HG02759 (cell line): ENCODE measurements at regions not wholly inside any gene's neighbourhood (a gene's known extent, or its start where the extent isn't known, plus 50 kb on each side); places are given as distances from the start of the nearest gene placed in this dataset.

ENCODE experiments used
- ATAC-seq: cut with Tn5 transposase; IDR thresholded peaks from one replicate; pipeline ENCODE4 v1.9.1; 2021; ENCODE audit warnings: mild to moderate bottlenecking, moderate library complexity; ENCODE audit not compliant: unreplicated experiment

GRCh38 chr4:24249972-24250371, 334.4 kb downstream of the DHX15 start:
- ATAC-seq = no peak

- no peak for ATAC-seq
These were observed 335.4 kb downstream of the DHX15 start for GRCh38 chr4:24248674-24249630.

GRCh38 chr4:24245491-24245820, 338.9 kb downstream of the DHX15 start:
- ATAC-seq = no peak

- no peak for ATAC-seq
These were observed 339.5 kb downstream of the DHX15 start for GRCh38 chr4:24244663-24245490.

- ATAC-seq = no peak
These were observed 340.7 kb downstream of the DHX15 start for GRCh38 chr4:24243641-24244040.

DNA sequence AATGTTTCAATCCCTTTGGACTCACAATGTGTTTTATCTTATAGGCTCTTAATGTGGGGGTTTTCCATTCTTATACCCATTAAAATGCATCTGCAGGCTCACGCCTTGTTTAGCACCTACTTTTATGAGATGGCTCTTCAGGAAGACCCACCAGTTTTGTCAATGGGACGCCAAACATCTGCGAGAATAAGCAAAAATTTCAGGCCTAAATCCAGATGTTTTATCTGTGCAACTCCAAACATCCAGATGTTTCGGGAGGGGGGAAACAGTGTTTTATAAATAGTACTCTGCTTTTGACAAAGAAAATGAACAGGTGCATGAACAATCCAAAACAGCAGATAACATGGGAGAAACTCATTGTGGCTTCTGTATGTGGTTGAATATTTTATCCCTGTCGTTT, 342.8 kb downstream of the DHX15 start:
- ATAC-seq = no peak

DNA sequence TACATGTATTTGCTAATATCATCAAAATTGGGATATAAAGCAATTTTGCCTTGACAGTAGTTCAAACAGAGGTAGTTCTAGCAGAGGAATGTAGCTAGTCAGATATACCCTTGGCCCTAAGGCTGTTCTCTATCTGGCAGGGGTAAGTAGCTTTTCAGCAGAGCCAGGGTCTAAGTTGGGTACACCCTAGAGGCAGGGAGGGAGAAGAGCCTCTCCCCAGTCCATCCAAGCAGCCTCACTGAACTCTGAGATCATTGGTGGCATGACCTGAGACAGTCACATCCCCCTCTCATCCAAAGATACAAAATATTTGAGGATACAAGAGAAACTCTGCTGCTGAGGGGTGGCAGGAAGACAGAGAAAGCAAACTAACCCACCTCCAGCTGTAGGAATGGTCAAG, 343.7 kb downstream of the DHX15 start:
- ATAC-seq = no peak

GRCh38 chr4:24237709-24238108, 346.6 kb downstream of the DHX15 start:
- ATAC-seq = no peak

DNA sequence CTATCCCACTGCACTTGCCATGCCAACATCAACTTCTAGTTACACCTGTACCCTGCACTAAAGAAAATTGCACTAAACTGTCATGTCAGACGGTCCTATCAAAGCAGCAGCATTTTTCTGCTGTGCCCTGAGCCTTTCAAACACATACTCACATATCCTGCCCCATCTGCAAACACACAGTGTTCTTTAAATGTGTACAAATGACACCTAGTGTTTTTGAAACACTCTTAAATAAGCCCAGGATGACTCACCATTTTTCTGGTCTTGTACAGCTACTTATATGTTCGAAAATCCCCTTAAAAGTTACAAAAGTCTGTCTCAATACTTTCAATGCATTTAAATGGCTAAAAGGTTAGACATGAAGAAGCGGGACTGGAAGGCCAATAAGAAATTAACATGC, 346.7 kb upstream of the PPARGC1A start:
- ATAC-seq = no peak

DNA sequence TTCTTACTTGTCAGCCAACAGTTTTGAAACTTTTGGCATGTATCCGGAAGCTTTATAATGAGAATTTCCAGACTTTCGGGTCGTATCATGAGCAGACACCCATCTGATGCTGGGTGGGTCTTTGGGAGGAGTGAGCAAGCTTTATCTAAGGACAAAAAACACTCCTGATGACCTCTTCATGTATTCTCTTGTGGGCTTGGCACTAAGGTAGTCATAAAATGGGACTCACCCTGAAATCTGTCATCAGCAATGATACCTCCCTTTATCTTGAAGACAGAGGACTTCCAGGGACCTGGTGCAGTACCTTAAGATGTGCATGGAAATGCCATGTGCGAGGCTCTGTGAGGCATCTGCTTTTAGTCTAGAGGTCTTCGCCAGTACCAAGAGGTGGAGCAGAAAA, 346.3 kb upstream of the PPARGC1A start:
- ATAC-seq = no peak

DNA sequence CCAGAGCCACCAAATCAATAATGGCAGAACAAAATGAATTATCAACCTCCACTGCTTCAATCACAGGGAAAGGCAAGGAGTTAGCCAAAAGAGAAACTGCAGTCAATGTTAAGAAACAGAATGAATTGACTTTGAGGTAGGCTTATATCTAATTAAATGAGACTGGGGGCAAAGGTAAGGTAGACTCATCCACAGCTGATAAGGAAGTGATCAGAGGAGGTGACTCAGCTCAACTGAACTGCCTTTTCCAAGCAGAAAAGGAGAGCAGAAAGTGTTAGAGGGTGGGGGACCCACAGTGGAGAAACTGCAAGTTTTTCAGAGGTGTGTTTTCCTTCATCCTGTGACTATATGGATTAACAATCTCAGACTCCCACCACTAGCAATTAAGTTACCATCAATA, 345.8 kb upstream of the PPARGC1A start:
- no peak for ATAC-seq

DNA sequence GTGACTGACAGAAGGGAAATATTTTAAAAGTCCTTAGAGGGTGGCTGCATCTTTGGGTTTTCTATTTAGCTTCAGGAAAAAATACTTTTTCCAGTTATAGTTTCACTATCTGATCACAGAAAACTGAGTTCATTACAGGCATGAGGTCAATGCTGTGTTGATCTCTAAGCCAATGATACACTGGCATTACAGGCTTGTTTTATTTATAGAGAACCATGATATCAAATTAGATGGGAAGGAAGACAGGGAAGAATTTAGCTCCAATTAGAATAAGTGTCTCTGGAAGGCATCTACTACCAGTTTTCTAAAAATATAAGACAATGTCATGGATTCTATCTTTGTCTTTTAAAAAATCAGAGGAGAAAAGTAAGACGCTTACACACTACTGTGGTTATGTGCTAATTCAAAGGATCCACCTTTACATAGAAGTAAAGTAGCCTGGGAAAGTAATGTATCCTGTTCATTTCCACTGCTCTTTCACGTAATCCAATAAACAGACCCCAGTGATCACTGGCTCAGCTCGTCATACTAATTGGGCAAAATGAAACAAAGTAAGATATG, 344.5 kb upstream of the PPARGC1A start:
- ATAC-seq = no peak

- no peak for ATAC-seq
These were observed 341.1 kb upstream of the PPARGC1A start for GRCh38 chr4:24230955-24231354.

GRCh38 chr4:24229978-24230377, 340.1 kb upstream of the PPARGC1A start:
- ATAC-seq = no peak

GRCh38 chr4:24228692-24229091, 338.8 kb upstream of the PPARGC1A start:
- no peak for ATAC-seq

GRCh38 chr4:24226667-24227066, 336.8 kb upstream of the PPARGC1A start:
- no peak for ATAC-seq

DNA sequence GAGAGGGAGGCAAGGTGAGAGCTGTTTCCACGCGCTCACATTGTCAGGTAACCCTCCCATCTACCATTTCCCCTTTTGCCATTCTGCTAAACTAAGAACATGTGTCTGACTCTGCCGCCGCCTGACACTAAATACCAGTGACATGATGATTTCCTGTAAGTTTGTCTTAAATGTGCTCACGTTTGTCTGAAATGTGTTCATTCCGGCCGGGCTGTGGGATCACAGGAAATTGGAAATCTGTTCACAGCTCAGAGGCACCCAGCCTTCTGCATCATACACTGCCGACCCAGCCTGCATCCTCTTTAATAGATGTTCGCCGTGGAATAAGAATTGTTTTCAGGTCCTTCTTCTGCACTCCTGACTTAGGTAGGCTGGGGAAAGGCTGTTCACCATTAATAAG, 336.2 kb upstream of the PPARGC1A start:
- no peak for ATAC-seq

GRCh38 chr4:24224446-24224845, 334.6 kb upstream of the PPARGC1A start:
- ATAC-seq = no peak

- no peak for ATAC-seq
These were observed 329.4 kb upstream of the PPARGC1A start for GRCh38 chr4:24219209-24219608.

GRCh38 chr4:24218566-24218965, 328.7 kb upstream of the PPARGC1A start:
- no peak for ATAC-seq

DNA sequence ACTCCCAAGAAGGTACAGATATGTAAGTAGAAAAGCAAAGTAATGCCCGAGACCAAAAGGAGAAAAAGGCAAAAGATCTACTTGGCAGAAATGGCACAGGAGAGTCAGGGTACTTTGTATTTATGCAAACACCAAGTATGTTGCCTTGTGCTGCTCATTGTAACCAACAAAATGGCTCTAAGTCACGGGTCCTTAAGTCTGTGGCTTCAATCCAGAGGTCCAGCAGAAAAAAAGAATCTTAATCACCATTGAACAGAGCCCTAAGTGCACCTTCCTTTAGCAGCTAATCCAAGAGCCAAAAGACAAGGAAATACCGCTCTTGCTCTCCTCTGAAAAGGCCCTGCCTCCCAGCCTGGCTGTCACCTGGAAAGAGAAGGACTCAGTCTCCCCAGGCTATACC, 324.9 kb upstream of the PPARGC1A start:
- ATAC-seq = no peak

- no peak for ATAC-seq
These were observed 324.1 kb upstream of the PPARGC1A start for GRCh38 chr4:24213961-24214360.
